Embryonic facial prominence (tissue), 1 donor: ENCODE measurements at regions not wholly inside any gene's neighbourhood (a gene's known extent, or its start where the extent isn't known, plus 50 kb on each side); places are given as distances from the start of the nearest gene placed in this dataset.

Experiments
- DNase-seq: peaks from one replicate; pipeline ENCODE4 v3.0.0-alpha.2; 2016; ENCODE audit errors: extremely low spot score

DNA sequence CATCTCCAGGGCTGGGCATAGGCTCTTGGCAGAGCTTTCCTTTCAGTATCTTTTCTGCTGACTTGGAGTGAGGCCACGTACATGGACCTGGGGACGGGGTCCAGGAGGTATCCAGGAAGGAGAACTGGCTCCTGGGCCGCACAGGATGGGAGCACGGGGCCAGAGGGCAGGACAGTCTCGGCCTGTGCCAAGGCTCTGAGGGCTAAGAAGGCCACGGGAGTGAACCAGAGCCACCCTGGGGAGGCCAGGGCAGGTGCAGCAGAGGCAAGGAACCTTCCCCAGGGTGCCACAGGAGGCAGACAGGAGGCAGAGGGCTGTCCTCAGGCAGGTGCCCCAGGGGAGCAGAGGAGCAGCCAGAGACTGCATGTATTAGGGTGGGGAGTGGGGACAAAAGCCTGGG lies 50.3 kb downstream of the PLXNA1 start:
- no peak for DNase-seq

DNA sequence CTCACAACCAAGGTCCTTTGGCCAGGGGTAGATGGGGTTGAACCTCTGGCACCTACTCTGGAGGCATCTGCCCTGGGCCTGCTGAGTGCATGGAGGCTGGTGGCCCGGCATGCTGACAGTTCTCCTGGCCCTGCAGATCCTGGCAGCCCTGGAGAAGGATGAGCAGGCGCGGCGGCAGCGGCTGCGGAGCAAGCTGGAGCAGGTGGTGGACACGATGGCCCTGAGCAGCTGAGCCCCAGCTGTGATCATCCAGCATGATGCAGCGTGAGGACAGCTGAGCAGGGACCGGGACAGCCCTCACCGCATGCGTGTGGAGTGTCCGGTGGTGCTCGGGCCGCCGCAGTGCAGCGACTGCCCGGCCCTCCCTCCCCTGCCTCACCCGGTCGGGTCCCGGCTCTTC lies 50.9 kb downstream of the PLXNA1 start:
- DNase-seq: no peak

DNA sequence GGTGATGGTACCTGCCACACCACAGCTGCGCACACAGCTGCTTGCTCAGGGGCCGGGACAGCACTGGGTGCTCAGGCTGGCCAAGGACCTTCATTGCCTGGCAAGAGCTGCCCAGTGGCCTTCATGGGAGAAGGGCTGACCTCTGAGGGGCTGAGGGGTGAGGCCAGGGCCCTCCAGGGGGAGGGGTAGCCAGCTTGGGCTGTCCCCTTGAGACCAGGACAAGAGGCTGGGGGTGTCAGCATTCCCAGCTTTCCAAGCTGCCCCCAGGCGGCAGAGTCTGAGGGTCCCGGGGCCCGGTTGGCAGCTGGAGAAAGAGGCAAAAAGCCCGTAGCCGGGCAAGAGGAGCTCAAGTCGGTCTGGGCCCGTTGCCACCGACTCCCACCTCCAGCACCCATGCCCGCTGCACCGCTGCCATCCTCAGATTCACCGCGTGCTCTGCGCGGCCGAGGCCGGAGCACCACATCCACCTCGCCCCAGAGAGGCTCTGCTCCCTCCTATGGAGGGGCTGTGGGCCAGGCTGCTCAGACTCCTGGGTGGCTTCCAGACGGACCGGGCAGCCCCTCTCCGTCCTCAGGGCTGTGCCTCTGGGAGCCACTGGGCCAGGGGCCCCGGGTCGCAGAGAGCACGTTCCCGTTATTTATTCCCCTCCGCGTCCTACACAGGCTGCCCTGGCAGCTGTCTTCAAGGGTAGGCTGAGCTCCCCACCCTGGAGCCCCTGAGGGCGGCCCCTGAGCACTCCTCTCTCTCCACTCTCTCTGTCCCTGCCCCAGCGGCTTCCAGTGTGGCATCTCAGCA lies 51.5 kb downstream of the PLXNA1 start:
- no peak for DNase-seq

DNA sequence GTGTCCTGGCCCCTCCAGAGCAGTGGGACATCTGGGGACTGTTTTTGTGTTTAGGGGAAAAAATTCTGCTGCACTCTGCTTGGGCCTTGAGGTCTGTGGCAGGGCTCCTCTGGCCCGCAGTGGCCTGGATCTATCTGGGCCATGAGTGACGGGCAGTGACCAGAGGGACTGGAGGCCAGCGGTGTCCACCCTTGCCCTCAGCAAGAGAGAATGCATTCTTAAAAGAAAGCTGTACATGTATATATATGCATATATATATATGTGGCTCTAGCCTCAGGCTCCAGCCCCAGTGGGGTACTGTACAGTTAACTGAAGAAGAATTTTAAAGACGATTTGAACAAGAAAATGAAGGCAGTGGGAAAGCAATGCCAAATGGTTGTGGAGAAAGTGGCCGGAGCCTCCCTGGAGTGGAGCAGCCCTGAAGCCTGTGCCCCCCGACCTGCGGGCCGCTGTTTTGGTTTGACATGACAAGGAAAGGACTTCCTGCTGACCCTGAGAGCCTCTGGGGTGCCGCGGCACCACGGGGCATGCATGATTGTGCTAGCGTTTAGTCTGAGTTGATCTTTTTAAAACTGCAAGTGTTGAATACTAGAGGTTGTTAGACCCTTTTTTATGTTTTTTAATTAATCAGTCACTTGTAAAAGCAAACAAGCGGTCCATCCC lies 52.2 kb downstream of the PLXNA1 start:
- DNase-seq: no peak

DNA sequence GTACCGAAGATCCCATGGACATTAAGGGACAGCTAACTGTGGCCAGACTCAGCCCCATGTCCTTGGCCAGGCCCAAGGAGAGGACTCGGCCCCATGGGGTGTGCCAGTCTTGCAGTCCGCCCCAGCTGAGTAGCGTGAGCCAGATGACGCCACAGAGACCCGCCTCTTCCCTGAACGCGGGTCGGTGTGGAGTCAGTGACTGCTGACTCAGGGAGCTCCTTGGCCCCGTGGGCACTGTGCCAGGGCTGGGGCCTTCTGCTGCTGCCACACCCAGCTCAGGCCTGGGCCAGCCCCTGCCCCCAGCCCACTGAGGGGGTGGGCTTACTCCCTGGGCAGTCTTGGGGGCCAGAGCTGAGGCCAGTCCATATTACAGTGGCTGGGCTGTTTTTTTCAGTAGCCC lies 52.8 kb downstream of the PLXNA1 start:
- no peak for DNase-seq

DNA sequence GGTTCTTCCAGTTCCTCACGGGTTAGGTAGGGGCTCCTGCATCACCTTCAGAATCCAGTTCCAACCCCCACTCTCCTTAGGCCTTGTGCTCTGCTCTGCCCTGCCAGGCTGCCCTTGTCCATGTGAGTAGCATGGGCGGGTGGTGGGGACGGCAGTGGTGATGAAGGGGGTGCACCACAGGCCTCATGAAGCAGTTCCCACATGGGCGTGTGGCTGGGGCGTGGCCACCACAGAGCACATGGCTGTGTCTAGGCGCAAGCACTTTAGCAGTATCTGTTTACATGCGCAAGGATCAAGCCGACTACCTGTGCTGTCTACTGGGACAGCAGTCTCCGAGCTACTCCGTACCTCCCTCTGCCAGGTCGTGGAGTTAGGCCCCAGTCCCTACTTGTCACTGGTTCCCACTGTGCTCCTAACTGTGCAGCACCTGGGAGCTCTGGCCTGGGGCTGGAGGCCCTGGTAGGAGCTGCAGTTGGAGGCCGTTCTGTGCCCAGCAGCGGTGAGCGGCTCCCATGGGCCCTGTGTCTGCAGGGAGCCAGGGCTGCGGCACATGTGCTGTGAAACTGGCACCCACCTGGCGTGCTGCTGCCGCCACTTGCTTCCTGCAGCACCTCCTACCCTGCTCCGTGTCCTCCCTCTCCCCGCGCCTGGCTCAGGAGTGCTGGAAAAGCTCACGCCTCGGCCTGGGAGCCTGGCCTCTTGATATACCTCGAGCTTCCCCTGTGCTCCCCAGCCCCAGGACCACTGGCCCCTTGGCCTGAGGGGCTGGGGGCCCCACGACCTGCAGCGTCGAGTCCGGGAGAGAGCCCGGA lies 53.5 kb downstream of the PLXNA1 start:
- DNase-seq: no peak

DNA sequence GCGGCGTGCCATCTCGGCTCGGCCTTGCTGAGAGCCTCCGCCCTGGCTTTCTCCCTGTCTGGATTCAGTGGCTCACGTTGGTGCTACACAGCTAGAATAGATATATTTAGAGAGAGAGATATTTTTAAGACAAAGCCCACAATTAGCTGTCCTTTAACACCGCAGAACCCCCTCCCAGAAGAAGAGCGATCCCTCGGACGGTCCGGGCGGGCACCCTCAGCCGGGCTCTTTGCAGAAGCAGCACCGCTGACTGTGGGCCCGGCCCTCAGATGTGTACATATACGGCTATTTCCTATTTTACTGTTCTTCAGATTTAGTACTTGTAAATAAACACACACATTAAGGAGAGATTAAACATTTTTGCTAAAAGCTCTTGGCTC lies 54.1 kb downstream of the PLXNA1 start:
- no peak for DNase-seq

DNA sequence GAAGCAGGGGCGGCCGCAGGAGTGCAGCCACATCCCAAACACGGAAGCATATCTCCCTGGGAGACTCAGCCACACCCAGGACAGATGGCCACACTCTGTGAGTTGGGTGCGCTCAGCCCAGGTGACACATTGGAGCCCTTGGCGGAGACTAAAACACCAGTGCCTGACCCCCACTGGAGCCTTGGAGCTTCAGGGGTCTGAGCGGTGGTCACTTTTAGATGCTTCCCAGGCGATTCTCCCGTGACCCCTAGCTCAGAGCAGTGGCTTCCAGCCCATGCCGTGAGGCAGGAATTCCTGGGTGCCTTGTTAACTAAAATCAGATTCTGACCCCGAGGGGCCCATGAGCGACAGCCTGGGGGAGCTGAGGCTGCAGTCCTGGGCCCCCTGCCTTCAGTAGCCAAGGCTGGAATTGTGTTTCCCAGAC lies 54.5 kb downstream of the PLXNA1 start:
- no peak for DNase-seq

DNA sequence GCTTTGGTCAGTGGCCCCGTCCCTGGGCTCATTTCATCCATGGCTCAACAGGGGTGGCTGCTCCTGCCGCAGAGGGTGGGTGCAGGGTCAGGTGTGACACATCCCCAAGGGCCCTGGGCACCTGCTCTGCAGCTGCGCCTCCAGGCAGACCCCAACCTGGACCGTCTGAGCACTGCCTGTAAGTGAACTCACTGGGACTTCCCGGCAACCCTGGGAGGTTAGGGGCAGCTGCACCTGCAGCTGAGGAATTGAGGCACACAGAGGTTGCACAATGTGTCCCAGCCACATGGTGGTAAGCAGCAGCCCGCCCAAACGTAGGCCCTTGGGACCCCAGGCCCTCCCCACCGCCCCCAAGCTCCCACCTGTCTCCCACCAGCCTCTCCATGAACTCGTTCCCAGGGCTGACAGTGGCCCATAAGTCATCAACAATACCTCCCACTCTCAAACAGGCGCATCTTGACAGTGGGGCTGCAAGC lies 55.1 kb downstream of the PLXNA1 start:
- no peak for DNase-seq

DNA sequence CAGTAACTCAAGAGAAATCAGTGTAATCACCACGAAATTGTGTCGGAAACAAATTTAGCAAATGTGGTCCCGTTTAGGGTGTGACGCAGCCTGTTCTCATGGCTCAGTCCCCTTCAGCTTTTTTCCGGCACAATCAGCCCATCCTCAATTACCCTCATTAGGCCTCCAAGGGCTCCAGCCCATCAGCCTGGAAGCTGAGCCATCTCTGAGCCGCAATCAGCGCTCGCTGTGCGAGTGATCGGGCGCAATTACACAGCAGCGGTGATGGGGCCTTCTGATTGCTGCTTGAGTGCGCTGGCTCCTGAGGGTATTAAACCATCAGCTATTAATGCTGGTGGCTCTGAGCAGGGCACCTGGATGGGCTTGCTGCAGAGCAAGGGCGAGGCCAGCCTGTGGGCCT lies 55.6 kb downstream of the PLXNA1 start:
- no peak for DNase-seq

DNA sequence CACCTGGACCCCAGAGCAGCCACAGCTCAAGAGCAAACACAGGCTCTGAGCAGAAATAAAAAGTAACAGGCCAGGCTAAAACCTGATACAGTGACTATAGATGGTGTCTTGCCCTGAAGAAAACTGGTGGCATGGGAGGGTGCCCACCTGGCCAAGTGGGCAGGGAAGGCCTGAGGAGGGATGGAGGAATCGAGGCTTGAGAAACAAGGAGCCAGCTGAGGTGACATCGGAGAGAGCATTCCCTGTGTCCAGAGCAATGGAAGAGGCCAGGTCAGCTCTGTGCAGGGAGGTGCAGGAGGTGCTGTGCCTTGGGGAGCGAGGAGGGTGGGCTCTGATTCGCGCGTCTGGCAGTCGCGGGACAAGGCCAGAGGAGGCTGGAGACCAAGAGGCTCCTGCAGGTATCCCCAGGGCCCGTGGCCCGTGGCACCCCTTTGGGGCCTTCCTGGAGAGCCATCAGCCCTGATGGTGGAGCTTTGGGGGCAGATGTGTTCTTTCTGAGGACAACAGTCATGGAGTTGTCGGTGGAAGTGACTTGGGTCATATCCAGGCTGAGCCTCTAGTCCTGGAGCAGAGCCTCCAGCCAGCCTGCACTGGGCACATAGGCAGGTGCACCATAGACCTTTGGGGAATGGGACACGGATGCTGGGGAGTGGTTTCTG lies 56.1 kb downstream of the PLXNA1 start:
- no peak for DNase-seq

DNA sequence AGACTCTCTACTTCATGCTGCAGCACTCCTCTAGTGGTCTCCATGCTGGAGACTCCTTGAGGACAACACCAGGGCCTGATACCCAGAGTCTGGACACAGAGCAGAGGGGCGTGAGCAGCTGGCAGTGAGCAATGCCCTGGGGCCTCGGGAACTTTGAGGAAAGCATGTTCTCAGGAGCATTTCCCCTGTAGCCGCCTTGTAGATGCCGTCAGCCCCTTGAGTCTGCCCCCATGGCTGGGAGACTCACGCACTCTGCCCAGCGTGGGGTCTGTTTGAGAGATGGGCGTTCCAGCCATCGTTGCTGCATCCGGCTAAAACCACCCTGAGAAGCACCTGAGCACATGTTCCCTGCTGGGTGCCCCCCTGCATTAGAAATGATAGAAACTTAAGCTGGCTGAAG lies 56.8 kb downstream of the PLXNA1 start:
- DNase-seq: no peak

DNA sequence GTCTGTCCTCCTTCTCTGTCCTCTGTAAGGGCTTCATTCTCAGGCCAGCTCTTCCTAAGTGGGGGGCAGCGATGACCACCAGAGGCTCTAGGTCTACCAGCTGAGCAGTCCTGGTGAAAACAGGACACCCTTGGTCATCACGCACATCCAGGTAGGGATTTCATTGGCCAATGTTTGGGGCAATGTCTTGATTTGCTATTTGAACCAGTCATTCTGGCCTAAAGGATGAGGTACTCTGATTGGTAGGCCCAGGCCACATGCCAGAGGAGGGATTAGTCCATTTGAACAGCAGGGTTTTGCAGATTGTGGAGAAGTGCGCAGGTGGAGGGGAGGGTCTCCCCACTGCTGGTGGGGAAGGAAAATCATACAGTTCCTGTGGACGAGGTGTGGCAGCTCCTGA lies 57.3 kb downstream of the PLXNA1 start:
- DNase-seq: no peak

DNA sequence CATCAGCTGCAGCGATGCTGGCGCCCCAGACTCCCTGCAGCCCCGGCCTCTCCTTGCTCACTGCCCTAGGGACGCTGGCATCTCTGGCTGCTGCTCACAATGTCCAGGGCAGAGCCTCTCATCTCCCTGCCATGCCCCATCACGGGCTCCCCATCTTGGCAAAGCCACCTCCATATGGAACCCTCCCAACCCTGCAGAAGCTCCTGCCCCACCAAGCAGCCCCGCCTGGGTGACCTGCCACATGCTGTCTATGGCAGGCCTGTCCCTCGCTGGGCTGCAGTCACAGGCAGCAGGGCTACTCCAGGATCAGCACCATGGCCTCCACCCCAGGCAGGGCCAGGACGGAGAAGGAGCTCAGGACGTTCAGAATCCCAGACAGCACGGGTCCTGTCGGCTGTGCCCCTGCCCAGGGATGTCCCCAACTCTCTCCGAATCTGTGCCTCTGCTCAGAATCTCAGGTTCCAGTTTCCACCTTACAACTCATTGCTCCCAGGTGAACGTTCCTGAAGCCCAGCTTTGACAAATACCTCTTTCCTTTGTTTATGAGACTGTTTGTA lies 58.4 kb downstream of the PLXNA1 start:
- no peak for DNase-seq

DNA sequence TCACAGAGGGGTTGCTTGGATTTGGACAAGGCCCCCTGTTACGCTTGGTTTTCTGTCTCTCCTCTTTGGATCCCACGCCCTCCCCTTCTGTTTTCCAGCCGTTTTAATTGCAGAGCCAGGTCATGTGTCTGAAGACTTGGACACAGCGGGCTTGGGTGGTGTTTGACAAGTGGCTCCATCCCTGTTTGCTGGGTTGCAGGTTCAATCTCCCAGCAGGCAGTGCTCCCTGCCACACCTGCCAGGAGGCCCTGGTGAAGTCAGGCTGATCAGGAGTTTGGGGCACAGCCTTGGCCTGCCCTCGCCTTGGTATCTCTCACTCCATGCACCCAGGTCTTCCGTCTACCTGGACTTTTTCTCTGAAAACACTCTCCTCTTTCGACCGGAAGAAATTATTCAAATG lies 59.0 kb downstream of the PLXNA1 start:
- no peak for DNase-seq

DNA sequence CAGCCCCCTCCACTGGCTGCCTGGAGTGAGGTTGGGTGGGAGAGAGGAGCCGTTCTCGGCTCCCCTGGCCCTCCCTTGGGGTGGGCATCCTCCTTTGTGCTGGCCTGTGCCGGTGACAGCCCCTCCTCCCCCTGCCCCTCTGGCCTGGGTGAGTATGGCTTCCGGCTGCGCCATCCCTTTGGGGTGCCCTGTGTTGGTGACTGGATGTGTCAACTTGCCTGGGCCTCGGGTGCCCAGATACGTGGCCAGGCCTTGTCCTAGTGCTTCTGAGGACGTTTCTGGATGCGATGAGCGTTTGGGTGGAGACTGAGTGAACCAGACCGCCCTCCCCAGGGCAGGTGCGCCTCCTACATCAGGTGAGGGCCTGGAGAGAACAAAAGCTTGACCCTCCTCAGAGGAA lies 59.7 kb downstream of the PLXNA1 start:
- no peak for DNase-seq

DNA sequence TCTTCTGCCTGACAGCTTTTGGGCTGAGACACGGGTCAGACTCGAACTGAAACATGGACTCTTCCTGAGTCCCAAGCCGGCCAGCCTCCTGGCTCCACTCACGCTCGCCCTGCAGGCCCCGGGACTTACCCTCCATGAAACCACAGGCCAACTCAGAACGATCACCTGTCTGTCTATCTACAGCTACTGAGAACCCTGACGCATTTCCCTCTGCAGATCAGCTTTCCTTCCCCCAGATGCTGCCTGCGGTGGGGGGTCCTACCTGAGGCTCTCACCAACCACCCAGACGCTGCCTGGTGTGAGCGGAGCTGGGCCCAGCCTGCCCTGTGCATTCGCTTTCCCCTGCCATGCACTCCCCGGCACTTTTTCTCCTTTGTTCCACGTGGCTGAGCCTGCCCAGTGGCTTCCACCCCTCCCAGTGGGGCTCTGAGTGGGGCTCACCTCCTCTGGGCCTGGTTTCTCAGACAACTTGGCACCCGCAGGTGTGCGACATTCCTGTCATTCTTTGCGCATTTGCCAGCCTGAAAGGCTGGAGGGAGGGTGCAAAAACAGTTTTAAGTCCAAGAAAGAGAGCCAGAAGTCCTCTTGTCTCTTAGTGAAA lies 60.2 kb downstream of the PLXNA1 start:
- DNase-seq: no peak

DNA sequence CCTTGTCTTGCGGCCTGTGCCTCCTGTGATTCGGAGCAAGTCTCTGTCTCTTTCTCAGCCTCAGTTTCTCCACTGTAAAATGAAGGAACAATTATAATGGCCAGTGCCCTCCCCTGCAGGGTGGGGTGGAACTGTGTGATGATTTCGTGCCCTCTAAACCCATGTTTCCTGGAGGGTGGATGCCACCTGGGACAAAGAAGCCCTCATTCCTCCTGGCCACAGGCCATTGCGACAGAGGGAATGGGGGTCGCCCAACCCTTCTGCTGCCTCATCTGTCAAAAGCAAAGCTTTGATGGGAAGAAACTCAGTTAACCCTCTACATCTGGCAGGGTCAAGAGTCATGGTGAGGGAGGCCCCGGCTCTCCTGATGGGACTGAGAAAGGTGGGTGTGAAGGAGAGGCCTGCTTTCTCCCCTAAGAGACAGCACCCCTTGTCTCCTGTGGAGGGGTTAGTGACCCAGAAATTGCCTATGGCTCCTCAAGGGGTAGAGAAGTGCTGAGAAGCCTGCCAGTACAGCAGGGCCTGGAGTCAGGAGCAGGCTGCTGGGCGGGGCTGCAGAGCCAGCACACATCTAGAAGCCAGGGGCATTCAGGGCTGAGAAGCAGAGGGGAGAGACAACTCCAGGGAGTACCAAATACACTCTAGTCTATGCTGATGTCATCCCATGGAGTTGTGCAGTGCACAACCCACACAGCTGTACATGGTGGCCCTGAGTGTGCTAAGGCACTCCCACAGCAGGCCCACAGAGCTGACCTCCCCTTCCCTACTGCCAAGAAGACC lies 61.0 kb downstream of the PLXNA1 start:
- DNase-seq: no peak

DNA sequence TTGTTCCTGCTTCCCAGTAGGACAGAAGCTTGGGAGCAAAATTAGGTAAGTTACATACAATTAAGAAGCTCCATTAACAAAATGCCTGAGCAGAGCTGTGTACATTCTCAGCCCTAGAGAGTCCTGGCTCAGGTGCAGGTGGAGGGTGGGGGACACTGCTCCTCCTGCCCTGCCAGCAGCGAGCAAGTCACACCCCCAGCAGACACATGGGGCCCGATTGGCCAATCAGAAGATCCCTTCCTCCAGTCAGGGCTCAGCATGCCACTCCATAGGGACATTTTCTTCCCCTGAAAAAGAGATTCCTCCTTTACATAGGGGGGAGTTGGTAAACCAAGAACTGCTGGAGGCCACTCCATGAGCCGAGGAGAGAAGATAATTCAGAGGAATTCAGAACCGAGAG lies 62.1 kb downstream of the PLXNA1 start:
- DNase-seq: no peak

DNA sequence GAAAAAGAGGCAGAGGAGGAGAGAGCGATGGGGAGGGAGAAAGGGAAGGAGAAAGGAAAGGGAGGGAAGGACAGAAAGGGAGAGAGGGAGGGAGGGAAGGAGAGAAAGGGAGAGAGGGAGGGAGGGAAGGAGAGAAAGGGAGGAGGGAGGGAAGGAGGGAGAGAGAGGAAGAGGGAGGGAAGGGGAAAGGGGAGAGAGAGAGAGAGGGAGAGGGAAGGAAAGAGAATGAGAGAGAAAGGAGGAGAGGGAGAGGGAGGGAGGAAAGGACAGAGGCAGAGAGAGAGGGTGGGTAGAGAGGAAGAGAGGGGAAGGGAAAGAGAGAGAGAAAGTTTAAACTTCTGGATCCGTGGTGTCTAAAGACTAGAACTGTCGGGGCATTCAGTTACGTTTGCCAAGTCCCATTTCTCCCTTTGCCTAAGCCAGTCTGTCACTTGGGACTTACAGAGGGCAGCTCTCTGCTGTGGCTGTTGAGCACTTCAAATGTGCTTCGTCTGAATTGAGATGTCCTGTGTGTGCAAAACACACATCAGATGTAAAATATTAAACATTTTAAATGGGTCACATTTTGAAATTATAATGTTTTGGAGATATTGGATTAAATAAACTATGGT lies 62.6 kb downstream of the PLXNA1 start:
- no peak for DNase-seq
